Ishikawa (cell line): ENCODE measurements at regions not wholly inside any gene's neighbourhood (a gene's known extent, or its start where the extent isn't known, plus 50 kb on each side); places are given as distances from the start of the nearest gene placed in this dataset.

ENCODE experiments used
- CEBPB ChIP-seq: IDR thresholded peaks from 2 replicates; pipeline ENCODE4 v1.6.1; 2012
- CREB1 ChIP-seq: IDR thresholded peaks from 2 replicates; pipeline ENCODE4 v1.6.1; 2012; ENCODE audit warnings: low read depth
- EGR1 ChIP-seq: IDR thresholded peaks from 2 replicates; pipeline ENCODE4 v1.6.1; 2012
- EP300 ChIP-seq: IDR thresholded peaks from 2 replicates; pipeline ENCODE4 v1.6.1; 2012; ENCODE audit warnings: borderline replicate concordance
- MAX ChIP-seq: IDR thresholded peaks from 2 replicates; pipeline ENCODE4 v1.6.1; 2012
- NFIC ChIP-seq: IDR thresholded peaks from 2 replicates; pipeline ENCODE4 v1.6.1; 2012
- RAD21 ChIP-seq: IDR thresholded peaks from 2 replicates; pipeline ENCODE4 v1.6.1; 2012; ENCODE audit warnings: low read depth
- REST ChIP-seq: IDR thresholded peaks from 2 replicates; pipeline ENCODE4 v1.6.1; 2012; ENCODE audit warnings: low read depth, mild to moderate bottlenecking
- TAF1 ChIP-seq: IDR thresholded peaks from 2 replicates; pipeline ENCODE4 v1.6.1; 2012; ENCODE audit warnings: low read depth, mild to moderate bottlenecking
- TCF12 ChIP-seq: IDR thresholded peaks from 2 replicates; pipeline ENCODE4 v1.6.1; 2012; ENCODE audit warnings: low read depth
- USF1 ChIP-seq: IDR thresholded peaks from 2 replicates; pipeline ENCODE4 v1.6.1; 2012
- YY1 ChIP-seq: IDR thresholded peaks from 2 replicates; pipeline ENCODE4 v1.6.1; 2012; ENCODE audit warnings: low read depth
- ZBTB7A ChIP-seq: IDR thresholded peaks from 2 replicates; pipeline ENCODE4 v1.6.1; 2012; ENCODE audit warnings: low read depth

GRCh38 chr2:35973737-35974132, 381.8 kb upstream of the CRIM1 start:
- TF ChIP-seq EP300: no peak
- TF ChIP-seq USF1: no peak
- TF ChIP-seq TCF12: no peak
- TF ChIP-seq RAD21: no peak
- TF ChIP-seq TAF1: no peak
- TF ChIP-seq YY1: no peak
- TF ChIP-seq MAX: no peak
- TF ChIP-seq REST: no peak
- no peak for TF ChIP-seq ZBTB7A
- TF ChIP-seq EGR1: no peak
- no peak for TF ChIP-seq CREB1
- no peak for TF ChIP-seq CEBPB
- peak; percentile 44; the same call in 1 of the 2 replicates for TF ChIP-seq NFIC
